ENCODE measurements at regions not wholly inside any gene's neighbourhood (a gene's known extent, or its start where the extent isn't known, plus 50 kb on each side); places are given as distances from the start of the nearest gene placed in this dataset.
"Not testable (repeated sequence)": the region's sequence is repeated elsewhere in the genome, so short reads cannot be mapped to it uniquely, and the experiment has no call there.

DNA sequence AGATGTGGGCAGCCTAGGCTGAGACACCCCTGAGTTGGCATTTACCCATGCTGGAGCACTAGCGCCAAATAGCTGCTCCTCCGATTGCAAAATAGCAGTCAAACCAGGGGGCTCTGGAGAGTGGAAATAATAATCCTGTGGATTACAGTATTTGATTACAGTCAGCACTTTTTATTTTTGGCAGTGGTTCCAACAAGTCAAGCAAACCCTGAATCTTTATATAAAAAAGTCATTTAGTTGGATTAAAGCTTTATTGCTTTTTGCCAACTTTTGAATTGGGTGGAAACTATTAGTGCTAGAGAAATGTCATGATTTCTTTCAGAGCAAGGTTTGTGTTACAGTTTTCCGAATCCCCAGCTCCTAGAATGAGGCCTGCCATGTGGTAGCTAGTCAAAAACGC lies 99.3 kb upstream of the FAM20A start:
- DNase-seq (ENCODE audit: low spot score), result no peak

DNA sequence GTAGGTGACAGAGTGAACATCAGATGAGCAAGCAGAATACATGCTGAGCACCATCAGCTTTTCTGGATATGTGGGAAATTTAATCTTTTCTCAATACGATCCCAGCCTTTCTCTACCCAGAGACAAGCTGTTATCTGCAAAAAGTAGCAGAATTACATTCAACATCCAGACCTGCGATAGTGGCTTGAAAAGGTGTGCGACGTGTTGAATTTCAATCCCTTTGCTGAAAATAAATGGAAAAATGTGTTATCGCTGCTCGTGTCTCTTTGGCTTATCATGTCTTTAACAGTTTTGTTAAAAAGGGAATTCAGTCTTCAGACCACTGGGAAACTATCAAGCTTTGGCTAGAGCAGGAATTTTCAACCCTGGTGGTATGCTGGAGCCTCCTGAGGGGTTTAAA lies 98.8 kb upstream of the FAM20A start:
- DNase-seq (ENCODE audit: low spot score), result no peak

DNA sequence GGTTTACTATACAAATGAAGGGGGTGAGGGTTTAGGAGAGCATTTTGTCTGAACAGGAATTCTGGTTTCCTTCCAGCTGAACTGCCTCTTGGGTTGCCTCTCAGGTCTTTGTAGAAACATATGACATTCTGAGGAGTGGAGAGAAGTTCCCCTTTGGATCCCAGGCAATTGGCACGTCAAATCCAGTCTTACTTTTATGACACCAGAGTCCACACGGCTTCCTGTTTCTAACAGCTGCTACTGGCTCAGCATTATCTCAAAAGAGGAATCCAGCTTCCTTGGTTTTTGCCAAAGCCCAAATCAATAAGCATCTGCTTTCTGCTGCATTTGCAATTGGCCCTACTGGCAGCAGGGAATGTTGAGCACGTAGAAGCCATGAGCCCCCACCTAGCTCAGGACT lies 97.6 kb upstream of the FAM20A start:
- DNase-seq (ENCODE audit: low spot score), result no peak

DNA sequence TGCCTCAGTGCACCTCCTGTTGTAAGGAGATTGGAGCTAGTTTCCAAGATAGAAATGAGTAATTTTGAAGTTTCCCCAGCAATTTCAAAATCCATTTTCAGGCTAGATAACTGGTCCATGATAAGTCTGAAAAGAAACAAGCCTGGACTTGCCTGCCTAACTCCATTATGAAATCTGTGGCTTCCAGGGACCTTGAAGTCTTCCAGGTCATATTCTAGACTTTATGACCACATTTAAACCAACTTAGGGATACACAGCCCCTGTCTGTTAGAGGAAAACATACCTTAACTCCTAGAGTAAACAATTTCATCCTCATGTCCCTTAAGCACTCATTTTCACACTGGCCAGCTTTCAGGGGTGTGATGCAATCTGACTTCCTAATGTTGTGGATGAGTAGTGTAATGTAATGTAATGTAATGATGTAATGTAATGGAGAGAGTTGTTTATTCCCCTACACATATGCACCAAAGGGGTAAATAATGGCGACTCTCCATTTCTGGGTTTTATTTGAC lies 96.7 kb upstream of the FAM20A start:
- no peak for DNase-seq (ENCODE audit: low spot score)

DNA sequence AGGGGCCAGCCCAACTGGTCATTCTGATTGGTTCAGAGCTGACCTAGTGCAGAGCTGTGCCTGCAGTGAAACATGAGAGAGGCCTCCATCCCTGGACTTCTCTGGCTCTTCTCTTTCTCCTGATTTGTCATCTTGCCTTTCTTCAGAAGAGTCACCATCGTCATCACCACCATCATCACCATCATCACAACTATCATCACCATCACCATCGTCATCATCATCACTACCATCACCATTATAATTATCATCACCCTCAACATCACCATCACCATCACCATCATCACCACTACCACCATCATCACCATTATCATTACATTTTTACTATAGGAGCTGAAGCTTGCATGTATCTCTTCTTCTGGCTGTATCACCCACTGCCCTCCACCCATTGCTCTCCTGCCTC lies 94.5 kb upstream of the FAM20A start:
- DNase-seq (ENCODE audit: low spot score), result no peak

DNA sequence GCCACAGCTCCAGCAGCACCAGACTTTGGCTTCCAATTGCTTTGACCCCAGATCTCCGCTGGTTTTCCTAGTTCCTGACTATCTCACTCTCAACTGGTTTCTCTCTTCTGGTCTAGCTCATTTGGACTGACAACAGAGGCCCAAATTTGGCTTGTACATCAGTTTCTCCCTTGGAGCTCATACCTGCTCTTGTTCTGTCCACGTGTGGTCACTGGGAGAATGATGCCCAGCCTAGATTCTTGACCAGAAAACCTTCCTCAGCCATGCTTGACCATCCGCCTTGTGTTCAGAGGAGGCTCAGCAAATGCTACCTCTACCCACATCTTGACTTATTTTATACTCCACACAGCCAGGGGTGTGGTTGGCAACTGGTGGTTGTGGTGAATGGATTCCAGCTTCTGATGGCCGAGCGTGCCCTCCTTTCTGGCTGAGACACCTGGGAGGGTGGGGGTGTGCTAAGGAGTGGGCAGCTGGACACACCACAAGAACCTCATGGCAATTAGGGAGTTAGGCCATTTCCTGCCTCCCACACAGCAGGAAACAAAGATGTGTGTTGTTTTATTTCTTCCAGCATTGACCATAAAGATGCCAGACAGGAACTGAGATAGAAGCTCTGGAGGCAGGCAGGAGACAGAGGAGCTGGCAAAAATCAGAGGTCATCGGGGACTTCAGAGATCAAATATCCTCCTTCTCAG lies 93.8 kb upstream of the FAM20A start:
- no peak for DNase-seq (ENCODE audit: low spot score)

DNA sequence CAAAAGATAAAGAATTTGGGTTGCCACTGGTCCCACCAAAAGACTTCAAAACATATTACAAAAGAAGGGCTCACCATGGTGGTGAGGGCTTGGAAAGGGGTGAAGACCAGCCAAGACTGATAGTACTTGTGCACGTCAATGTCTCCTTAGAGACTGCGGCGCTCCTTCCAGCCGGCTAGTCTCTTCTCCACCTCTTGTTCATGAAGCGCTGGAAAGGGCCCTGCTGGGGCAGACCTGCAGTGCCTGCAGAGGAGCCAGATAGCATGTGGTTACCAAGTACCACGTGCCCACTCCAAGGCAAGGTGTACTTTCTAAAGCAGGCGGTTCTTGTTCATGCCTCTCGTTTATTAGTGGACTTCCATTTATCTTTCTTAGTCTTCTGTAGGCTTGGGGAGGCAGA lies 92.7 kb upstream of the FAM20A start:
- no peak for DNase-seq (ENCODE audit: low spot score)

DNA sequence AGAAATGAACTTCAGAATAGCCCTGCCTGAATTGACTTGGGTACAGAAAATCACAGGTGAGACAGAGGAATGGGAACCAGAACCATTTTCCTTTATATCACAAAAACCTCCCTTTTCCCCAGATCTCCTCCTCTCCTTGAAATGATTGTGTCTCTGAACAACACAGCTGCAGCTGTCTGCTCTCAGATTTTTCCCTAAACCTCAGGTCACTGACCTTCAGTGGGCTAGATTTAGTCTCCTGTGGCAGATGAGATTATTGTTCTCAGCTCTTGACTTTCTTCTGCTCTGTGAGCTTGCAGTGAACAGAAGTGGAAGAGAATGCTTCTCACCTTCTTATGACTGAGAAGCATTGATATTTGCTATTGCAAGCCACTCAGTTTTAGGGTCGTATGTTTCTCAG lies 92.3 kb upstream of the FAM20A start:
- no peak for DNase-seq (ENCODE audit: low spot score)

DNA sequence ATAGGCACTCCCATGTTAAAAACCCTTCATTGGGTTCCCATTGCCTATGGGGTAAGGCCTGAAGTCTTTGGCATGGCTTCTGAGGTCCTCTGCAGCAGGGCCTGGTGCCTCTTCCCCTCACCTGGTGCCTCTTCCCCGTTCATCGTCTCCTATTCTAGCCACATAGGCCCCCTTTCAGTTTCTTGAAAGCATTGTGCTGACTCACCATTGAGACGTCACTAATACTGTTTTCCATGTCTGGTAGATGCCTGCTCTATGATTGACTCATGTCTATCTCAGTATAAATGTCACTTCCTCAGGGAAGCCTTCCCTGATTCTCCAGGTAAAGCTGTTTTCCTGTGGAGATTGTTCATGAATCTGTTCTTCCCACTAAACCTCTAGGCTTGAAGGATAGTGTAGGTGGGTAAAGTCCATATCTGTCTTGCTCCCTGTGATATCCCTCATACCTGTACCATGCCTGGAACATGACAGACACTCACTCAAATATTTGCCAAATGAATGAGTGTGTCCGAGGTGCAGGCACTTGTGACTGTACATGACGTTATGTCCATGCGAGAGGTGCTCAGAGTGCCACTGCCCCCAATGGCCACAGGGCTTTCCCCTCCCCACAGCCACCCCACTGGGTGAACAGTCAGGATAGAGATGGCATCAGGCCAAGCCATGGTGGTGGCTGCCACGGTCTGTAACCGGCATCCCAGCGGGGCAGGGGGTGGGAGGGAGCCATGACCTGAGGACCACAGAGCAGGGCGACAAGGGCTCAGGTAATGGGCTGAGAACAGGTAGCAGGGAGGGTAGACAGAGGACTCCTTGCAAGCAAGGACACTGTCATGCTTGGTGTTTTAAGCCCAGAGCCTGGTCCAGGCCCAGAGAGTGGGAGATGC lies 85.2 kb upstream of the FAM20A start:
- no peak for DNase-seq (ENCODE audit: low spot score)

DNA sequence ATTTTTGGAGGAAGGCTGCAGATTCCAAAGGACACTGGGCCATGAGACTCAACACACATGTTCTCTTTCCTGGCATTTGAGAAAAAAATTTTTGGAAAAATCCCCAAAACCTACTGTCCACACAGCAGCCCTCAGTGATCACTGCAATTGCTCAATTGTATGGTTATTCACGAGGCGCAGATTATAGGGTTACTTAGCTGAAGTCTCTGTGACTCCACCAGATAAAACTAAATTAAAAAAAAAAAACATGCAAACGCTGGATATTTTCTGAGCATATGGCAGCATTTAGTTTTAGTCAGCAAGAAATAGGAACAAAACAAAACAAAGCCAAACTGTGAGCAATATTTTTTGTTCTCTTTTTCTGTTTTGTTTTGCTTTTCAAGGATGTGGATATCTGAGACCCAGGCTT lies 83.8 kb upstream of the FAM20A start:
- DNase-seq (ENCODE audit: low spot score), result no peak

DNA sequence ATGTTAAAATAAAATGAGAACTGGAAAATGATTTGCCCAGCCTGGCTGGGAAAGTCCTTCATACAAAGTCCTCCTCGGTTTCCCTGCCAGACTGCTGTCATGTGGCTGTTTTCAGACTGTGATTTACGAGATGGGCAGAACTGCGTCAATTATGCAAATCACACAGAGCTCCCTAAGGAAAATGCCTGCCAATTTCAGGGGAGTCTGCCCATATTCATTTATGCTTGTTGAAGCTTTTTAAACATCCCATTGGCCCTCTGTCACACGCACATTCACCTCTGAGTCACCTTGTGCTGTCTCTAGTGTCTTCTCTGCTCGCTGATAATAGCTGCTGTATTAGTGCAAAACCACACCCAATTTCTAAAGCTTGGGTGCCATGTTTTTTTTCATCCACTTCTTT lies 81.7 kb upstream of the FAM20A start:
- DNase-seq (ENCODE audit: low spot score), result no peak

DNA sequence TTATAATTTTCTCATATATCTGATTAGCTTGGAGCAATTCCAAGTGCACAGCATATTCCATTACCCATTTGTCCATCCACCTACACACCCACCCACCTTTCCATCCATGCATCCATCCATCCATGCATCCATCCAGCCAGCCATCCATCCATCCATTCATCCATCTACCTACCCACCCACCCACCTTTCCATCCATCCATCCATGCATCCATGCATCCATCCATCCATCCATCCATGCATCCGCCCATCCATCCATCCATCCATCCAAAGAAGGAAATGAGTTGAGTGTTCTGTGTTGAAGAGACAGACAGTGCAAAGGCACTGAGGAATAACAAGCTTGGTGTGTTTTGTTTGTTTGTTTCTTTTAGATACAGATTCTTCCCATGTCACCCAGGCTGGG lies 78.7 kb upstream of the FAM20A start:
- DNase-seq (ENCODE audit: low spot score), result no peak

DNA sequence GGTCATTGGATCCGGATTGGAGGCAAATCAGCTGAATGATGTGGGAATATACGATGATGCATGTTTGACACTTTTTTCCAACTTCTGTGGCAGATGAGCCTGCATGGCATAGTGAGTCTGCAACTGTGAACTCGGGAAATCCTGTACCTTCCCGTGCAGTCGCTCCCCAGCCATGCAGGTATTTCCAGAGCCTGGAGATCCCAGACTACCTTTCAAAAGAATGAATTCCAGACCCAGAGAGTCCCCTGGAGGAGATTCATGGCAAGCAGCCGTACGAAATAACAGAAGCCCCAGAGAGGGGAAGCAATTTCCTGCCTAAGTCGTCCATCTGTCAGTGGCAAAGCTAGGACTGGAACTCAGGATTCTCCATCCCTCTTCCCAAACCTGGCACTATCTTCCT lies 75.7 kb upstream of the FAM20A start:
- DNase-seq (ENCODE audit: low spot score), result no peak

DNA sequence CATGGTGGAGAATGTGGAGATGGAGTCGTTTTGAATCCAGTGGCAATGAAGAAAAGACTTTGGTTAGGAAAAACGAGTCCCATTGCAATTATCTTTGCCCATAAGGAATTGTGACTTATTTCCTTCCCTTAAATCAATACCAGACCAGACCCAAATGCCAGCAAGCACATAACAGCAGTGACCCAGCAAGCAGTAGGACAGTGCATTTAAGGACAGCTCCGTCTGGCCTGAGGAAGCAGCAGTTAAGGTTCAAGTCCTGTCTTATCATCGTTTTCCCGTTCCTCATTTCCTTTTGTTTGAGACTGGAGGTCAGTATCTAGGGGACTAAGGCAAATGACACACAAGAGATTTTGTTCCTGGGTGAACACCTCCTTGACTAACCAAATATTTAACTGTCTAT lies 74.6 kb upstream of the FAM20A start:
- DNase-seq (ENCODE audit: low spot score), result no peak

DNA sequence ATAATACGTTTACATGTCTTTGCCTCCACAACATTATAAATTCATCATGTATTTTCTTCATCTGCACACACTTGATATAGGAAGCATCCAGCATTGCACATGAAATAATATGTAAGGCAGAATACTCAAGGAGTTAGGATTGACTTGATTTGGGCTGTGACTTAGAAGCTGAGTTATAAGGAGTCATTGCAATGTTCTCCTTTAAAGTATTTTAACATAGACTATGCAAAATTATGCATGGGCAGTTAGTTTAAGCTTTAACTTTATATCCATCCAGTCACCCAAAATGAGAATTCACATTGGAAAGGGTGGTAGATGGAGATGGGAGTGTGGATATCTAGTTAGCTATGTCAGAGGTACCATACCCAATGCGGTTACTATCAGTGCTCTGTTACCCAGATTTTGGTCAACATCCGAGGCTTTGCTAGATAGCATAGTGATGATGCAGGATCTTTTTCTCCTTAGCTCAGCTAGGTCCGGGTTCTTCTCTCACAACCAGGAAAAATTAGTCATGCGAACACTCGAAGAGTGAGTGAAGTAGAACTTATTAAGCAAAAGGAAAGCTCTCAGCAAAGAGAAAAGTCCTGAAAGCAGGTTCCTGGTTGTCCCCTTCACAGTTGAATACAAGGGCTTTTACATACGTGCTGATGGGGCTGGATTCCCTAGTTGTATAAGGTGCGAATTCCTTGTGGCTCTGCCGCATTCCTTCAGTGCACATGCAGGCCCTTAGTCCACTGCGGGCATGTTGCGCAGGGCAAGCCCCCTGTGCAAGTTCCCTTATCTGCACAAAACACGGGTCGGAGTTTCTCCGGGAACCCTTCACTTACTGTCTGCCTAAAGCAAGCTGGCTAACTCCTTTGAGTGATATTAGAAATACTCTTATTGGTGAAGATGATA lies 73.1 kb upstream of the FAM20A start:
- no peak for DNase-seq (ENCODE audit: low spot score)

DNA sequence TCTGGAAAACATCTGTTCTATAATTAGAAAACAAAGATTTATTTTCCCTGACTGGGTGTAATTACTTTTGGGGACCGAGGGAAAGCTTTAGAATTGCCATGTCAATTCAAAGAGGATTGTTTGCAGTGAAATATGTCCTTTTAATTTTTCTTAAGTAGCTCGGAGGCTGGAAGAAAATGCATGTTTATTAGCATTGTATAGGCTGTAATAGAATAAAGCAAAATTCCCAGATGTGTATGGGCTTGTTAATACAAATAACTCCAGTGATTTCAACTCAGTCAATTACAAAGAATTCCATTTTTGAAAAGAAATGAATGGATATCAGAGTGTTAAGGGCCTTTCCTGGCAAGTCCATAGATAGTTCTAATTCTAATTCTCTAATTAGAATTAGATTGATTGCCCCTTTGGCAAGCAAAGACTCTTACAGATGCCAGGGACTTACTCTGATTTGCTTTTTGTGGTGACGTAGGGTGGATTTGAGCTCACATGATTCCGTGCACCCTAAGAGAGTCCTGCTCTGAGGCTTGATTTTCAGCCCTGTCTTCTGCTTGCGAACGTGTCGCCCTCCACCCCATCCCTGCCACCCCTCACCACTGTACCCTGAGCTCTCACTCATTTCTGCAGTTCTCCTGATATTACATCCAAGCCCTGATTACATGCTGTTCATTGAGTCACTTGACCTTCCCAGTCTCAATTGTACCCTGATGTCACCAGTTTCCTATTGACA lies 70.0 kb upstream of the FAM20A start:
- no peak for DNase-seq (ENCODE audit: low spot score)

DNA sequence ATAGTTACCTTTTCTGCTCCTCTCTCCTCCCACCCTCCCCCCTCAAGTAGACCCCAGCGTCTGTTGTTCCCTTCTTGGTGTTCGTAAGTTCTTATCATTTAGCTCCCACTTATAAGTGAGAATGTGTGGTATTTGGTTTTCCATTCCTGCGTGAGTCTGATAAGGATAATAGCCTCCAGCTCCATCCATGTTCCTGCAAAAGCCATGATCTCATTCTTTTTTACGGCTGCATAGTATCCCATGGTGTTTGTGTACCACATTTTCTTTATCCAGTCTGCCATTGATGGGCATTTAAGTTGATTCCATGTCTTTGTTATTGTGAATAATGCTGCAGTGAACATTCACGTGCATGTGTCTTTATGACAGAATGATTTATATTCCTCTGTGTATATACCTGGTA lies 65.3 kb upstream of the FAM20A start:
- not testable (repeated sequence) for DNase-seq (ENCODE audit: low spot score)

DNA sequence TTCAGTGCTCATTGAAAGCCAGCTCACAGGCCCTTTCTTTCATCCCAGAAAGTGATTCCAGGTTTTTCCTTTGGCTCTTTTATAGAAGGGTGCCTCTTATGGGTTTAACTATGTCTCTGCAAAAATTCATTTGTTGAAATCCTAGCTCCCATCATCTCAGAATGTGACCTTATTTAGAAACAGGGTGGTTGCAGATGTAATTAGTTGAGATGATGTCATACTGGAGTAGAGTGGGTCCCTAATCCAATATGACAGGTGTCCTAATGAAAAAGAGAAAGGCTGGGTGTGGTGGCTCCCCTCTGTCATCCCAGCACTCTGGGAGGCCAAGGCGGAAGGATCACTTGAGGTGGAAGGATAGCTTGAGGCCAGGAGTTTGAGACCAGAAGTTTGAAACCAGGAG lies 64.2 kb upstream of the FAM20A start:
- DNase-seq (ENCODE audit: low spot score), result no peak

DNA sequence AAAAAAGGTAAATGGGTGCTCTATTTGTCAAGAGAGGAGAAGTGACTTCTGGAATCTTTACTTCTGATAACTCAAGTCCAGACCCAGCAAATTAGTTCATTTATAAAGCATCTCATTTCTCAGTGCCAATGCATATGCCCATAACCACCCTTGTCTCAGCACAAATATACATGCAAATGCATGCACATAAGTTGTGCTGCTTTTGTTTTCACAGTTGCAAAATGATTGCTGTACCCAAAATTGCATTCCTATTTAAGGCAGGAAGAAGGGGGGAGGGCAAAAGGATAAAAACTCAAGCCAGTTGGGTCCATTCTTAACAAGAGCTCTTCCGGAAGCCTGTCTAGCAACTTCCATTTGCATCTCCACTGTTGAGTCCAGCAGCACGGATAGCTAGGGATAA lies 61.3 kb upstream of the FAM20A start:
- no peak for DNase-seq (ENCODE audit: low spot score)

DNA sequence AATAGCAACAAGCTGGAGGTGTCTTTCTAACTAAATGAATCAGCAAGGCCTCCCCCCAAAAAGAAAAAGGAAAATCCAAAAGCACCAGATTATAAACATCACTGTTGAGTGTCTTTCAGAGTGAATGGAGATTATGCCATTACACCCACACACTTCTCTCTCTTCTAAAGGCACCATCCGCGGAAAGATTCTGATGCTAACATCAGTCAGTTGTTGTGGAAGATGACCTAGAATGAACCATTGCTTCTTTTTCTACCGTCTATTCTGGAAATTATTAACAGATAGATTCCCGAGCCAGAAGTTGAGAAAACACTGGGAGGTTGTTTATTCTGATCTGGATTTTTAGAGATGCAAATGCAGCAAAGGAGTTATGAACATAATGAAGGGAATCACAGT lies 60.9 kb upstream of the FAM20A start:
- DNase-seq (ENCODE audit: low spot score), result no peak

DNA sequence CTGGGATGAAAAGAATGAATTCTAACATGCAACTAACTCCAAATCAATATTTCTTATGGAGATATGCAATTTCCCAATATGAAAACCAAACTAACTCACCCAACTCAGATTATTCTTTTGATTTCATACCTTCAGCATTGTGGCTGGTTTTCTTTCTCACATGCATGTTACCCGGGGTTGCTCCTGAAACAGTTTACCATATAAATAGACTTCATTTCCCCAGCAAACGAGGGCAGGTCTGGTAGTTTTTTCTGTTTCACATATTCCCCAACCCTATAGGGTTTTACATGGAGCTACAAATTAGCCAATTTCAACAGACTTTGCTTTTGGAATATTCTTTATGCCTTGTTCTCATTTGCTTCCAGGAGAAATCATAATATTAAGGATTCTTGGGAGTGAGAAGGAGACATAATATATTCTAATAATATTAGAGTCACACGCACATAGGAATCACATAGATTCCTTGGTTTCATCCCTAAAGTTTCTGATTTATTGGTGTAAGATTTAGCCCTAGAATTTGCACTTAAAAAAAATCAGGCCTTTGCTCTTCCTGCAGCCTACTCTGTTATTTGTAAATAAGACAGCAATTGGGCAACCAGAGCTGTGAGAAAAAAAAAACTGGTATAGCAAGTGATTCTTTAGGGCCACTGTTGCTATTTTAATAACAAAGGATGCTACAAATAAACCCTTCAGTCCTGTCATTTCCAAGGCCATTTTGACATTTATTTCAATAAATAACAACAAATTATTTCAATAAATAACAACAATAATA lies 60.3 kb upstream of the FAM20A start:
- no peak for DNase-seq (ENCODE audit: low spot score)
